Neuronal stem cell (in vitro differentiated cells): ENCODE measurements at regions not wholly inside any gene's neighbourhood (a gene's known extent, or its start where the extent isn't known, plus 50 kb on each side); places are given as distances from the start of the nearest gene placed in this dataset.

ENCODE experiments used
- DNase-seq: peaks from one replicate; pipeline ENCODE4 v3.0.0-alpha.2; 2013; ENCODE audit warnings: low spot score
- H2AFZ ChIP-seq: one replicate; pipeline ENCODE4 v1.6.1; 2013; ENCODE audit warnings: mild to moderate bottlenecking, low read length, inconsistent platforms
- H2AK5ac ChIP-seq: 2 replicates; pipeline ENCODE4 v1.6.1; 2013; ENCODE audit warnings: low read depth, mild to moderate bottlenecking, inconsistent platforms, low read length, moderate library complexity, mixed read lengths
- H2BK120ac ChIP-seq: 2 replicates; pipeline ENCODE4 v1.6.1; 2013; ENCODE audit warnings: low read depth, mild to moderate bottlenecking, inconsistent platforms, low read length, moderate library complexity, mixed read lengths
- H2BK12ac ChIP-seq: one replicate; pipeline ENCODE4 v1.6.1; 2013; ENCODE audit warnings: low read length, inconsistent platforms
- H2BK15ac ChIP-seq: 2 replicates; pipeline ENCODE4 v1.6.1; 2013; ENCODE audit warnings: mild to moderate bottlenecking, low read length, inconsistent platforms, mixed read lengths
- H2BK5ac ChIP-seq: one replicate; pipeline ENCODE4 v1.6.1; 2013; ENCODE audit warnings: inconsistent platforms, mild to moderate bottlenecking, low read length, moderate library complexity
- H3K14ac ChIP-seq: one replicate; pipeline ENCODE4 v1.6.1; 2013; ENCODE audit warnings: low read length, inconsistent platforms
- H3K18ac ChIP-seq: 2 replicates; pipeline ENCODE4 v1.6.1; 2013; ENCODE audit warnings: low read length, inconsistent platforms
- H3K23ac ChIP-seq: 2 replicates; pipeline ENCODE4 v1.6.1; 2013; ENCODE audit warnings: low read depth, mild to moderate bottlenecking, mixed read lengths, low read length, inconsistent platforms; ENCODE audit not compliant: poor library complexity
- H3K27ac ChIP-seq: replicated peaks from 3 replicates; pipeline ENCODE4 v1.5.1; 2013; ENCODE audit warnings: low read length, inconsistent platforms
- H3K27me3 ChIP-seq, 3 experiments: 2 replicates each; pipeline ENCODE4 v1.6.1; 2013; ENCODE audit warnings: low read length in 3 of 3, mild to moderate bottlenecking in 2 of 3, inconsistent platforms in 1 of 3, low read depth in 1 of 3, mixed read lengths in 1 of 3, moderate library complexity in 1 of 3; ENCODE audit not compliant: control insufficient read depth in 3 of 3, insufficient read depth in 3 of 3
- H3K36me3 ChIP-seq, 2 donors: replicated peaks in 1 of 2; 2 replicates each; pipeline ENCODE4 v1.6.1; 2013; ENCODE audit warnings: low read length in 2 of 2; ENCODE audit not compliant: control insufficient read depth in 2 of 2, insufficient read depth in 2 of 2
- H3K4ac ChIP-seq: 2 replicates; pipeline ENCODE4 v1.6.1; 2013; ENCODE audit warnings: inconsistent platforms, mild to moderate bottlenecking, low read length, moderate library complexity
- H3K4me1 ChIP-seq, 2 donors: 1 replicate in 1 of 2; 2 replicates in 1 of 2; pipeline ENCODE4 v1.6.1; 2013; ENCODE audit warnings: low read length in 2 of 2, low read depth in 1 of 2; ENCODE audit not compliant: control insufficient read depth in 2 of 2, insufficient read depth in 1 of 2
- H3K4me2 ChIP-seq: one replicate; pipeline ENCODE4 v1.6.1; 2013; ENCODE audit warnings: mild to moderate bottlenecking, low read length, inconsistent platforms; ENCODE audit not compliant: insufficient read depth, poor library complexity, severe bottlenecking
- H3K4me3 ChIP-seq, 2 donors: 2 replicates each; pipeline ENCODE4 v1.5.1; 2013; ENCODE audit warnings: low read length in 2 of 2, mild to moderate bottlenecking in 2 of 2, inconsistent platforms in 1 of 2, moderate library complexity in 1 of 2
- H3K79me1 ChIP-seq: one replicate; pipeline ENCODE4 v1.6.1; 2013; ENCODE audit warnings: low read depth, mild to moderate bottlenecking, inconsistent platforms, low read length, moderate library complexity
- H3K9ac ChIP-seq: one replicate; pipeline ENCODE4 v1.6.1; 2013; ENCODE audit warnings: mild to moderate bottlenecking, low read depth, low read length, inconsistent platforms; ENCODE audit not compliant: poor library complexity
- H3K9me3 ChIP-seq, 2 donors: replicated peaks in 1 of 2; 2 replicates each; pipeline versions ENCODE3 to v1.6.1; 2013; ENCODE audit warnings: low read length in 2 of 2, mild to moderate bottlenecking in 2 of 2, inconsistent platforms in 1 of 2, low read depth in 1 of 2, mixed read lengths in 1 of 2, moderate library complexity in 1 of 2; ENCODE audit not compliant: control insufficient read depth in 2 of 2, insufficient read depth in 1 of 2
- H4K8ac ChIP-seq: one replicate; pipeline ENCODE4 v1.6.1; 2013; ENCODE audit warnings: low read depth, mild to moderate bottlenecking, inconsistent platforms, low read length, moderate library complexity
- H4K91ac ChIP-seq: one replicate; pipeline ENCODE4 v1.6.1; 2013; ENCODE audit warnings: low read length, low read depth, mild to moderate bottlenecking, inconsistent platforms; ENCODE audit not compliant: poor library complexity
- WGBS, 2 donors: extraction: QIAGEN DNeasy Blood & Tissue Kit; methylation state at CpG; one replicate each; pipeline ENCODE4 v1.1.7; 2013; ENCODE audit warnings: missing lambda C conversion rate in 2 of 2, mixed read lengths in 1 of 2; ENCODE audit not compliant: insufficient read length in 2 of 2, insufficient replicate concordance in 1 of 2; ENCODE audit errors: extremely low coverage in 2 of 2; 5-methylcytosine and 5-hydroxymethylcytosine counted together

- Histone ChIP-seq H3K9ac (no peak overlapping the region), H3K79me1 (no peaks in the 10 kb centered on the region), H4K91ac (no peak overlapping the region), H3K36me3 (no peaks in the 10 kb centered on the region), H3K27ac (no peak overlapping the region), H2AK5ac (no peak overlapping the region), H2AFZ (no peak overlapping the region), H3K4ac (no peak overlapping the region), H3K4me1 (no peaks in the 10 kb centered on the region), H3K9me3 (peaks cover 0 to 38% of the 10 kb centered on the region in 2 donors), H3K27me3 (no peaks in the 10 kb centered on the region), H3K18ac (no peak overlapping the region), H3K4me3 (no peak overlapping the region), H3K14ac (no peak overlapping the region), H2BK5ac (no peak overlapping the region), H4K8ac (no peak overlapping the region), H3K23ac (no peak overlapping the region), H2BK15ac (no peak overlapping the region), H2BK12ac (no peak overlapping the region), H2BK120ac (no peak overlapping the region), H3K4me2 (no peak overlapping the region)
- DNase-seq, result no peak
- WGBS, 2 donors, result no CpG with 5 or more reads among the region's 26 CpGs
Measured at GRCh38 chr16:35525979-35526590, 2066.7 kb downstream of the TP53TG3F start.

GRCh38 chr16:35532576-35532975 is 2073.2 kb downstream of the TP53TG3F start:
- H2AFZ ChIP-seq, result no peak overlapping the region
- DNase-seq, result no peak
- H3K4me2 ChIP-seq, result no peak overlapping the region
- H3K79me1 ChIP-seq, result no peaks in the 10 kb centered on the region
- no peak overlapping the region for H3K23ac ChIP-seq
- H4K8ac ChIP-seq, result no peak overlapping the region
- no peak overlapping the region for H4K91ac ChIP-seq
- H3K36me3 ChIP-seq, result no peaks in the 10 kb centered on the region
- no peak overlapping the region for H2BK12ac ChIP-seq
- peaks cover 0 to 34% of the 10 kb centered on the region in 2 donors for H3K9me3 ChIP-seq
- no peak overlapping the region for H2BK5ac ChIP-seq
- no peak overlapping the region for H3K27ac ChIP-seq
- no peak overlapping the region for H2BK120ac ChIP-seq
- H3K4me1 ChIP-seq, result no peaks in the 10 kb centered on the region
- no CpG with 5 or more reads among the region's 4 CpGs for WGBS, 2 donors
- no peak overlapping the region for H3K18ac ChIP-seq
- H3K4me3 ChIP-seq, result no peak overlapping the region
- peaks cover 0 to 2% (median 0%) of the 10 kb centered on the region in 3 experiments for H3K27me3 ChIP-seq
- no peak overlapping the region for H3K9ac ChIP-seq
- H3K14ac ChIP-seq, result no peak overlapping the region
- H2BK15ac ChIP-seq, result no peak overlapping the region
- no peak overlapping the region for H2AK5ac ChIP-seq
- H3K4ac ChIP-seq, result no peak overlapping the region

- Histone ChIP-seq H3K4me3 (no peak overlapping the region), H3K9ac (no peak overlapping the region), H2BK5ac (no peak overlapping the region), H2AFZ (no peak overlapping the region), H3K4me2 (no peak overlapping the region), H2AK5ac (no peak overlapping the region), H3K79me1 (no peaks in the 10 kb centered on the region), H3K14ac (no peak overlapping the region), H3K4me1 (no peaks in the 10 kb centered on the region), H3K4ac (no peak overlapping the region), H2BK12ac (no peak overlapping the region), H4K91ac (no peak overlapping the region), H3K9me3 (peaks cover 0 to 24% of the 10 kb centered on the region in 2 donors), H3K27ac (no peak overlapping the region), H2BK120ac (no peak overlapping the region), H3K27me3 (peaks cover 0 to 2% (median 0%) of the 10 kb centered on the region in 3 experiments), H2BK15ac (no peak overlapping the region), H3K18ac (no peak overlapping the region), H3K36me3 (no peaks in the 10 kb centered on the region), H4K8ac (no peak overlapping the region), H3K23ac (no peak overlapping the region)
- DNase-seq, result no peak
- WGBS, 2 donors, result no CpG with 5 or more reads among the region's 2 CpGs
Measured at GRCh38 chr16:35533683-35534082, 2074.3 kb downstream of the TP53TG3F start.

- no peaks in the 10 kb centered on the region for H3K4me1 ChIP-seq
- H3K4ac ChIP-seq, result no peak overlapping the region
- H4K8ac ChIP-seq, result no peak overlapping the region
- H3K27ac ChIP-seq, result no peak overlapping the region
- no peak overlapping the region for H2AFZ ChIP-seq
- peaks cover 0 to 22% of the 10 kb centered on the region in 2 donors for H3K9me3 ChIP-seq
- H3K36me3 ChIP-seq, result no peaks in the 10 kb centered on the region
- H3K27me3 ChIP-seq, result no peaks in the 10 kb centered on the region
- no peak overlapping the region for H2BK15ac ChIP-seq
- H3K9ac ChIP-seq, result no peak overlapping the region
- no peak overlapping the region for H2BK5ac ChIP-seq
- H3K4me3 ChIP-seq, result no peak overlapping the region
- DNase-seq, result no peak
- H3K79me1 ChIP-seq, result peaks cover 2% of the 10 kb centered on the region
- no peak overlapping the region for H3K23ac ChIP-seq
- WGBS, 2 donors, result no CpG with 5 or more reads among the region's 27 CpGs
- no peak overlapping the region for H4K91ac ChIP-seq
- no peak overlapping the region for H3K14ac ChIP-seq
- no peak overlapping the region for H3K4me2 ChIP-seq
- H2BK120ac ChIP-seq, result no peak overlapping the region
- no peak overlapping the region for H2BK12ac ChIP-seq
- no peak overlapping the region for H3K18ac ChIP-seq
- no peak overlapping the region for H2AK5ac ChIP-seq
Measured at GRCh38 chr16:35543486-35543885, 2084.1 kb downstream of the TP53TG3F start.
